Activated CD8-positive, alpha-beta memory T cell treated with anti-CD3 and anti-CD28 coated beads, Interleukin-2, amount 50 U/mL, for 1 hour (primary cell): ENCODE measurements at regions not wholly inside any gene's neighbourhood (a gene's known extent, or its start where the extent isn't known, plus 50 kb on each side); places are given as distances from the start of the nearest gene placed in this dataset.

Experiments used
- DNase-seq: peaks from one replicate; pipeline ENCODE4 v3.0.0-alpha.2; 2020; ENCODE audit errors: extremely low read depth

GRCh38 chr15:81595752-81596151 is 221.7 kb upstream of the TMC3 start:
- DNase-seq = no peak

DNA sequence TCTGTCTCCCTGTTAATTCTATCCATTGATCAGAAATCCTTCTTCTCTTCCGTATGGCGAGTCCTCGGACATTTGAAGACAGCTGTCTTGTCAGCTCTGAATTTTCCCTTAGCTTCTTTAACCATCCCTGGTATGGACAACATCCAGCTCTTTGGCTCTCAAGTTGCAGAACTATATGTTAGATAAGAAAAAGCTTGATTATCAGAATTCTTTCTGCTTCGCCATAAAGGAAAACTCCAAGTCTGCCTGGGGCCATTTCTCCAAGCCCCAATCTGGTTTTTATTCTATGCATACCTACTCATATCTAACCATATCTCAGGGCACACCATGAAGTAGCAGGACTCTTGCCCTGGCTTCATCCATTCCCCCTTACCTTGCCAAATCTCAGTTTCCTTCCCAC is 215.7 kb upstream of the TMC3 start:
- no peak for DNase-seq

DNA sequence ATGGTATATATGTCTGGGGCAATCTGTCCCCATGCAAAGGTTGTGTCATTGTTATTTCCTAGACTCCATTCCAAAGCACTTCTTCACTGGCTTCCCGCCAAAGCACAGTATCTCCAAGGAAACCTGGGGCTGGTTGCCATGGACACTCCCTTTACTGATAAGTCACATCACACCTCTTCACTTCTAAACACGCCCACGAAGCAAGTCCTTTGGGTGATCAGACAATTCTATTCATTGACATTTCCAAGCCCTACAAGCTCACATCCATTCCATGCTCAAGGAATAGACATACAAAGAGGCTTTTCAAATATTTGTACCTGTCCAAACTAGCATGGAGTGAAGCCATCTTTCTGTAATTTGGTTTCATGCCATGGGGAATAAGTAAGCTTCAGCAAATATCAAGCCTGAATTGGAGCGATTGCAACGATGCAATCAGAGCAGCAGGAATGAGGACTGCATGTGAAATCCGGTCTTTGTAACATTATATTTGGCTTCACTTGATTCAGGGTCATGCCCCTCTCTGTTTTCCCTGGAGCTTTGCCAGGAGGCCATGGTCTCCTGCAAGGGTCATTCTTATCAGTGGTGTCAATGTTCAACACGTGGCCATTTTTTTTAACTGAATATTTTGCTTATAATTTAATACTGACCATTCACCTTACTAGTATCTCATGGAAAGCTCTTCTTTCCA is 201.6 kb upstream of the TMC3 start:
- no peak for DNase-seq

DNA sequence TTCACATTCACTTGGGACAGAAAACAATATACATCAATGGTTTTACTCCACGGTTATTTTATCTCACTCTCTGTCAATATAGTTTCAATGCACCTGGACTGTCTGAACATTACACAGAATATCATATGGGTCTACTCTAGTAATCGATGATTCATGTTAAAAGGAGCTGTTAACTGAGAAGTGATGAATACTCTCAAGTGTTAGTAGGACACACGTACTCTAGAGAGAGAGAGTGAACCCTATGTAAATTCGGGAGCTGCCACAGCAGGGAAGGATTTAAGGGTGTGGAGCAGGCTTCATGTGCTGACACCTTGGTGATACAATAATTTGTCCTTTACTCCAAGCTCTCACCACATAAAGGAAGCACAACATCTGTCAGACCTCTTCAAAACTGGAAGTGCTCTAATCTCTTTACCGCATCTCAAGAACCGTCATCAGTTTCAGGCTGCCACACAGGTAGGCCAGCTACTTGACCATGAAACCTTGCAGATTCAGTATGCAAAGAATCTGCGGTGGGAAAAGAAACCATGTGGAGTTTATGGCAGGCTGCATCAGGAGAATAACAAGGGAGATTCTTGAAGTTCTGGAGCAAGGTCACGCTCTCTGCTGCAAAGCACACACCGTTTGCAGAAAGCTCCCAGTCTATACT is 199.2 kb upstream of the TMC3 start:
- DNase-seq = no peak

- DNase-seq = no peak
These were observed 198.2 kb upstream of the TMC3 start for GRCh38 chr15:81572190-81572589.

GRCh38 chr15:81569286-81570080 is 195.5 kb upstream of the TMC3 start:
- no peak for DNase-seq

DNA sequence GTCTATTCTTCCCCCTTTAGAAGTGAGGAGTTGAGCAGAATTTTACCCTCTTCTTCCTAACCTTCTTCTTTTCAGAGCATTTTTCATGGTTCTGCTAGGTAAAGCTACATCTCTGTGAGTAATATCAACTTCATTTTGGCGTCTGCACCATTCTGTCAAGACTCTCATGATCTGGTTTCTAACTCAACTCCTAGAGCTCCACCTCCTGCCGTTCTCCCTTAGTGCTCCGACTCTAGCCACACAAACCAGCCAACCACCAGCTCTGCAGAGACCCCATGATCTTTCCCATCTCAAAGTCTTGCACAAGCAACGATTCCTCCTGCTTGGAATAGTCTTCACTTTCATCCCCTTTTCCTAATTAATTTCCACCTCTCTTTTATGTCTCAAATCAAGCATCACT is 193.9 kb upstream of the TMC3 start:
- DNase-seq = no peak

DNA sequence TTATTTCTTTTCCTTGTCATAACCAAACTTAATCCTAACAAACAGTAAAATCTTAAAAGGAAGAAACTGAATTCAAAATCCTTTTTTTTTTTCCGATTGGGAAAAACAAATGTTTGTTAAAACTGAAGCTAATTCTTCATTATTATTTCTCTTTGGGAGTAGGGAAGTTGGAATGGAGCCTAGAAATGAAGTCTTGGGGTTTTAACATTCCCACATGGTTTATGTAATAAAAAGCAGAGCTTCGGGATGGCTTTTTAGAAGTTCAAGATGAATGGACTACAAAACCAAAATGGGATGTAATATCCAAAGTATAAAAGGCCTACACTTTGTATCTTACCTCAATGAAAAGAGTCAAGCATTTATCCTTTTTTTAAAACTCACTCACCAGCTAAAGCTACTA is 189.0 kb upstream of the TMC3 start:
- no peak for DNase-seq

GRCh38 chr15:81560405-81560804 is 186.4 kb upstream of the TMC3 start:
- no peak for DNase-seq

DNA sequence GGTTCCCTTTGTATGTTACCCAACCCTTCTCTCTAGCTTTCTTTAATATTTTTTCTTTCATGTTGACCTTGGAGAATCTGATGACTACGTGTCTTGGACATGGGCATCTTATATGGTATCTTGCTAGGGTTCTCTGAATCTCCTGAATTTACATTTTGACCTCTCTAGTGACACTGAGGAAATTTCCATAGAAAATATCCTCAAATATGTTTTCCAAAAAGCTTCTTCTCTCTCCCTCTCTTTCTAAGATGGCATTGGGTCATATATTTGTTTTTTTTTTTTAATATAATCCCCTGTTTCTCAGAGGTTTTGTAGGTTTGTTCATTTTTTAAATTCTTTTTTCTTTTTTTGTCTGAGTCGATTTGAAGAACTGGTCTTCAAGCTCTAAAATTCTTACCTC is 184.0 kb upstream of the TMC3 start:
- no peak for DNase-seq

DNA sequence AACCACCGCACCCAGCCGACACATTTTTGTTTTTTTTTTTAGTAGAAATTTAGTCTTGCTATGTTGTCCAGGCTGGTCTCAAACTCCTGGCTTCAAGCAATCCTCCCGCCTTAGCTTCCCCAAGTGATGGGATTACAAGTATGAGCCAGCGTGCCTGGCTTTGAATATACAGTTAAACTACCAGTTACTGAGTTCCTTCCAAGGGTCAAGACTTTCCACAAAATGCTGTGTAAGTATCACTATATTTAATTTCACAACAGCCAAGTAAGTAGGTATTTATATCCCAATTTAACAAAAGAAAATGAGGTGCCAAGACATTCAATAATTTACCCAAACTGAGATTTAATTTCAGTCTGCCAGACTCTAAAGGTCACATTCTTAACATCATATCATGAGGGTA is 181.3 kb upstream of the TMC3 start:
- DNase-seq = no peak

DNA sequence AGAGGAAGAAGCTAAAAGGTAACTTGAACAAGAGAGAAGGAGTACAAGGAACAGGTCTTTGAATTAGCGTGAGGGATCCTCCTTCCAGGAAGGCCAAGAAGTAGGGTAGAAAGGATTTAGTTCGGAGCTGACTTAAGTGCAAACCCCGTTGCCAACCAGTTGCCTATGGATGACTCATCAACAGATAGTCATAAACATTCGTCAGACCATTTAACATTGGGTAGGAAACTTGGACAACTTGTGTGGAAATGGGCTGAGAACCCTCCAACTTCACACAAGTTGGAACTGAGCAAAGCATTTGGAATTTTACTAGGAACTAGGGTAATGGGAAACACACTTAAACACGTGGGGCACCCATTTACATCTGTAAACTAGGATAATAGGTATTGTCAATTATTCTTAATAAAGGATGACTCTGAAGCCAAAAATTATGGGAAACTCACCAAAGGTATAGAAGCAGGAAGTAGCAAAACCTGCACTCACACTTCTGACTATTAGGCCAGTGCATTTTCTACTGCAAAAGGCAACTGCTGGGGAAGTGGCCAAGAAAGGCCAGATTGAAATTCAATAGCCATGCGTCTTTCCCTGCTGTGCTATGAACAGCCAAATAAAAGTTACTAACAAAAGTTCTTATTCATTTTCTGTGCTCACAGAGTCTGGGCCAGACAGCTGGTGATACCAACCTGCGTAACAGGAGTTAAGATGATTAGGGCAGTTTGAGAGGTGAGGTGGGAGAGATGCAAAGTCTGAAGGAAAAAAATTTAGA is 174.5 kb upstream of the TMC3 start:
- DNase-seq = no peak

GRCh38 chr15:81547521-81548132 is 173.6 kb upstream of the TMC3 start:
- no peak for DNase-seq

- DNase-seq = no peak
These were observed 170.4 kb upstream of the TMC3 start for GRCh38 chr15:81544385-81544784.

GRCh38 chr15:81540909-81541308 is 166.9 kb upstream of the TMC3 start:
- no peak for DNase-seq

- DNase-seq = no peak
These were observed 162.3 kb upstream of the TMC3 start for GRCh38 chr15:81536356-81536755.

- no peak for DNase-seq
These were observed 160.1 kb upstream of the TMC3 start for GRCh38 chr15:81534124-81534523.

DNA sequence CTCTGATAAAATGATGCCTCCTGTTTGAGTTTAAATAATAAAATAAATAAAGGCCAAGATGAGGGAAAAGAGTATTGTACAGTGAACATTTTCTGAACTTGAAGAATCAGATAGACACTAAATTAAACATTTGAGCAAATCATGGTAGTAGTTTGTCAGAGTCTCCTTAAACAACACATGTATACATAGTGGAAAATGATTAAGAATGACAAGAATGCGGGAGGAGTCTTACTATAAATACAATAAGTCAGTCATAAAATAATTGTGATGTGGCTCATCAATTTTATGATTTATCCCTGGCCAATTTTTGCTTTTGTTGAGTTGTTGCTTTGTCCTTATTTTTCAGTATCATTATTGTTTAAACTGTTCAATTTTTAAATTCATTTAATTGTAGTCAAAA is 158.0 kb upstream of the TMC3 start:
- DNase-seq = no peak

GRCh38 chr15:81531109-81531592 is 157.1 kb upstream of the TMC3 start:
- no peak for DNase-seq

- no peak for DNase-seq
These were observed 156.3 kb upstream of the TMC3 start for GRCh38 chr15:81530271-81530691.

DNA sequence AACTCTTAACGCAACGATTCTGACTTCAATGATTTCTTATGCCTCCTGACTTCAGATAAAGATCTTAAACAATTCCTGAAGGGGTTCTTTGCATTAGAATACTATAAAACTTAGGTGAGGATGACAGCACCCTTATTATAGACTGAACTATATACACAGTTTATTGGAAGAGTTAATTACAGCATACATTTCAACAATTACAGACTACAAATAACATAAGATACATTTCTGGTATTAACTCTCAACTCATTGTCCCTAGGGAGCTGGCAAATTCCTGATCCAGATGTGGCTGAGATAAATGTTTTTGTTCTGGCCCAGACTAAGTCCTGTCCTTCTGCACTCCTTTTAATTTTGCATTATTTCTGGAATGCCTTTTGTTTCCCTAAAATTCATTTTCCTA is 155.5 kb upstream of the TMC3 start:
- no peak for DNase-seq

DNA sequence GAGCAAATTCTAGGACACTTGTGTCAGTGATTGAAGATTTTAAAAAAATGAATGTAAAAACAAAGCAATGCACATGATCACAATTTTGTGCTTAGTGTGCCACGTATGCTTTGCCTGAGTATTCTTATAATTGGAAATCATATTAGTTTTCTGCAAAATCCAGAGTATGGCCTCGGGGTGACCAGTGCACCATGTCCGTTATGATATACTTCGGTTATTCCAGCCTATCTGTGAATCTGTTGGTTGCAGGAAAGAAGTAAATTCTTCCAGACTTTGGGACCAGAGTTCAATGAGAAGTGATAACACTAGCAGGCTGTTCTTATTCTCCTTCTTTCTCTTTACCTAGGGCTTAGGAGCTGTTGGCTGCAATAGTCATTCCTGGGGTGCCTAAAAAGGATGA is 152.0 kb upstream of the TMC3 start:
- no peak for DNase-seq
